ENCODE measurements at regions not wholly inside any gene's neighbourhood (a gene's known extent, or its start where the extent isn't known, plus 50 kb on each side); places are given as distances from the start of the nearest gene placed in this dataset.
A peak's percentile ranks its signal among the peaks of the same experiment; 100 is the strongest.

- DNase-seq = no peak
Measured at GRCh38 chrY:15535131-15535530, 1010.8 kb downstream of the NLGN4Y start.

- DNase-seq = peak; percentile 2
Measured at GRCh38 chrY:15535784-15536511, 1011.6 kb downstream of the NLGN4Y start.

GRCh38 chrY:15540516-15540915 is 1016.2 kb downstream of the NLGN4Y start:
- DNase-seq = no peak

GRCh38 chrY:15546177-15546754 is 1021.9 kb downstream of the NLGN4Y start:
- DNase-seq = peak; percentile 1

- no peak for DNase-seq
Measured at GRCh38 chrY:15552074-15552473, 1027.7 kb downstream of the NLGN4Y start.

GRCh38 chrY:15554991-15555390 is 1030.7 kb downstream of the NLGN4Y start:
- DNase-seq = no peak

GRCh38 chrY:15559169-15559568 is 1034.8 kb downstream of the NLGN4Y start:
- no peak for DNase-seq

- no peak for DNase-seq
Measured at GRCh38 chrY:15560840-15561239, 1036.5 kb downstream of the NLGN4Y start.

GRCh38 chrY:15561501-15562289 is 1037.4 kb downstream of the NLGN4Y start:
- DNase-seq = no peak

- no peak for DNase-seq
Measured at GRCh38 chrY:15577886-15578285, 1053.6 kb downstream of the NLGN4Y start.

GRCh38 chrY:15578761-15579160 is 1054.4 kb downstream of the NLGN4Y start:
- DNase-seq = no peak

GRCh38 chrY:15579245-15579644 is 1054.9 kb downstream of the NLGN4Y start:
- no peak for DNase-seq

GRCh38 chrY:15583111-15583510 is 1058.8 kb downstream of the NLGN4Y start:
- DNase-seq = no peak

GRCh38 chrY:15592957-15593356 is 1068.6 kb downstream of the NLGN4Y start:
- DNase-seq = no peak

GRCh38 chrY:15593476-15594160 is 1069.3 kb downstream of the NLGN4Y start:
- DNase-seq = no peak

GRCh38 chrY:15594179-15594578 is 1069.8 kb downstream of the NLGN4Y start:
- no peak for DNase-seq

- DNase-seq = no peak
Measured at GRCh38 chrY:15600565-15600964, 1076.2 kb downstream of the NLGN4Y start.

- no peak for DNase-seq
Measured at GRCh38 chrY:15624370-15624769, 1100.0 kb downstream of the NLGN4Y start.

- no peak for DNase-seq
Measured at GRCh38 chrY:15624928-15625327, 1100.6 kb downstream of the NLGN4Y start.

GRCh38 chrY:15648198-15648597 is 1123.9 kb downstream of the NLGN4Y start:
- DNase-seq = no peak

GRCh38 chrY:15650056-15650455 is 1125.7 kb downstream of the NLGN4Y start:
- no peak for DNase-seq

GRCh38 chrY:15688531-15688930 is 1164.2 kb downstream of the NLGN4Y start:
- DNase-seq = no peak

- no peak for DNase-seq
Measured at GRCh38 chrY:15689994-15690393, 1165.7 kb downstream of the NLGN4Y start.
